Hepatocyte (in vitro differentiated cells): ENCODE measurements at regions not wholly inside any gene's neighbourhood (a gene's known extent, or its start where the extent isn't known, plus 50 kb on each side); places are given as distances from the start of the nearest gene placed in this dataset.

Source experiments
- CTCF ChIP-seq: fragments of 200-600 bp; sonication (generic); IDR thresholded peaks from 2 replicates; pipeline ENCODE4 v1.5.1; 2016; ENCODE audit warnings: antibody characterized with exemption, mild to moderate bottlenecking; ENCODE audit not compliant: poor library complexity
- EZH2 ChIP-seq: fragments of 200-600 bp; sonication (generic); IDR thresholded peaks from 2 replicates; pipeline ENCODE4 v1.6.1; 2016; ENCODE audit warnings: antibody characterized with exemption, mild to moderate bottlenecking, borderline replicate concordance
- EZH2phosphoT487 ChIP-seq: fragments of 200-600 bp; sonication (generic); IDR thresholded peaks from one replicate; pipeline ENCODE4 v1.6.1; 2018; ENCODE audit warnings: antibody characterized with exemption, mild to moderate bottlenecking, low read depth, moderate library complexity; ENCODE audit not compliant: unreplicated experiment, severe bottlenecking

GRCh38 chrX:98490670-98491069 is 1607.0 kb downstream of the RPA4 start:
- TF ChIP-seq EZH2phosphoT487 (no peak), CTCF (no peak), EZH2 (no peak)
